Neural crest cell (in vitro differentiated cells): ENCODE measurements at regions not wholly inside any gene's neighbourhood (a gene's known extent, or its start where the extent isn't known, plus 50 kb on each side); places are given as distances from the start of the nearest gene placed in this dataset.

Experiments used
- DNase-seq: peaks from one replicate; pipeline ENCODE4 v3.0.0; 2021; ENCODE audit warnings: low read depth, mixed read lengths, low spot score
- H3K27ac Mint-ChIP-seq: one replicate; pipeline ENCODE4 v1.8.0; 2021; ENCODE audit warnings: mild to moderate bottlenecking, mixed read lengths; ENCODE audit not compliant: unreplicated experiment
- H3K27me3 Mint-ChIP-seq: 2 replicates; pipeline ENCODE4 v1.8.0; 2021; ENCODE audit warnings: low read depth, mild to moderate bottlenecking, mixed read lengths
- H3K36me3 Mint-ChIP-seq: 2 replicates; pipeline ENCODE4 v1.8.0; 2021; ENCODE audit warnings: low read depth, mild to moderate bottlenecking, mixed read lengths
- H3K4me1 Mint-ChIP-seq: 2 replicates; pipeline ENCODE4 v1.8.0; 2021; ENCODE audit warnings: mixed read lengths
- H3K4me3 Mint-ChIP-seq: one replicate; pipeline ENCODE4 v1.8.0; 2021; ENCODE audit warnings: mild to moderate bottlenecking, mixed read lengths
- H3K9me3 Mint-ChIP-seq: 2 replicates; pipeline ENCODE4 v1.8.0; 2021; ENCODE audit warnings: mixed read lengths
- TF ChIP-seq, protein P1 (sequence below): fragments of 200-600 bp; sonication (generic); conservative IDR thresholded peaks from 2 replicates; pipeline ENCODE4 v1.5.0; 2021; ENCODE audit warnings: antibody characterized with exemption, mild to moderate bottlenecking

- Mint-ChIP-seq H3K27ac (no peak overlapping the region), H3K36me3 (no peaks in the 10 kb centered on the region), H3K9me3 (no peaks in the 10 kb centered on the region), H3K27me3 (no peaks in the 10 kb centered on the region), H3K4me3 (no peak overlapping the region), H3K4me1 (no peaks in the 10 kb centered on the region)
- TF ChIP-seq, protein P1, sequence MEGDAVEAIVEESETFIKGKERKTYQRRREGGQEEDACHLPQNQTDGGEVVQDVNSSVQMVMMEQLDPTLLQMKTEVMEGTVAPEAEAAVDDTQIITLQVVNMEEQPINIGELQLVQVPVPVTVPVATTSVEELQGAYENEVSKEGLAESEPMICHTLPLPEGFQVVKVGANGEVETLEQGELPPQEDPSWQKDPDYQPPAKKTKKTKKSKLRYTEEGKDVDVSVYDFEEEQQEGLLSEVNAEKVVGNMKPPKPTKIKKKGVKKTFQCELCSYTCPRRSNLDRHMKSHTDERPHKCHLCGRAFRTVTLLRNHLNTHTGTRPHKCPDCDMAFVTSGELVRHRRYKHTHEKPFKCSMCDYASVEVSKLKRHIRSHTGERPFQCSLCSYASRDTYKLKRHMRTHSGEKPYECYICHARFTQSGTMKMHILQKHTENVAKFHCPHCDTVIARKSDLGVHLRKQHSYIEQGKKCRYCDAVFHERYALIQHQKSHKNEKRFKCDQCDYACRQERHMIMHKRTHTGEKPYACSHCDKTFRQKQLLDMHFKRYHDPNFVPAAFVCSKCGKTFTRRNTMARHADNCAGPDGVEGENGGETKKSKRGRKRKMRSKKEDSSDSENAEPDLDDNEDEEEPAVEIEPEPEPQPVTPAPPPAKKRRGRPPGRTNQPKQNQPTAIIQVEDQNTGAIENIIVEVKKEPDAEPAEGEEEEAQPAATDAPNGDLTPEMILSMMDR: no peak
- DNase-seq: no peak
Measured at GRCh38 chr3:151630035-151630434, 103.7 kb upstream of the AADACL2 start.

DNA sequence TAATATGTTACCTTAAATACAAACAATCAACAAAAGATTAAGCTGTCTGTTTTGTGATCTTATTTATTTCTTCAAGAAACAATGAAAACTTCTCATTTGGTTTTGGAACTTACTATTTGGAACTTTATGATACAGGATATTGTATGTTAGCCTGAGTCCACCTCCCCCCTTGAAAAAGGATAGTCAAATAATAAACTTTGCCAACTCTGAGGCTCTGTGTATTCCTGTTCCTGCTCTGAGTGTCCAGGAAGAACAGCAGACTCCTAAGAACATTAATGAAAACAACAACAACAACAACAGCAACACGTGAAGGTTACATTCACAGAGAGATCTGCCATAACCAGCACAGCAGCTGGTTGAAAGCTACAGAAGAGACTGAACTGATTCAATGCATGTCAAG, 108.1 kb upstream of the AADACL2 start:
- no peaks in the 10 kb centered on the region for H3K27me3 Mint-ChIP-seq
- DNase-seq: no peak
- H3K9me3 Mint-ChIP-seq: no peaks in the 10 kb centered on the region
- H3K27ac Mint-ChIP-seq: no peak overlapping the region
- TF ChIP-seq, protein P1: no peak
- H3K4me1 Mint-ChIP-seq: no peaks in the 10 kb centered on the region
- no peak overlapping the region for H3K4me3 Mint-ChIP-seq
- H3K36me3 Mint-ChIP-seq: no peaks in the 10 kb centered on the region

DNA sequence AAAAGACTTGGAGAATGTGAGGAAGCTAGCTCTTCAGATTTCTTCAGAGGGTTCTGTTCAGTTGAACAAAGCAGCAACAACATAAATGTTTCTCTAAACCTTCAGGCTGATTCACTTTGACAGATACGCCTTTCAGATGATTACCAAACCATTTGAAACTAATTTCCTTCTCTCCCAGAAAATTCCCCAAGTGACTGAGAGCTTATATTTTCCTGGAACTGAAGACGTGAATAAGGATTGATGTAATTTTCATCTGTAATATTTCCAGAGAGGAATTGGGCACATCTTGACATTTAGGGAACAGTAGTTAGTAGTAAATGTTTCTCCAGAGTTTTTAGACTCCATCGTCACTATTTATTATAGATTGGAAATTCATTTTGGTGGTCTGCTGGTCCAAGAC, 108.6 kb upstream of the AADACL2 start:
- no peak for DNase-seq
- TF ChIP-seq, protein P1: no peak
- Mint-ChIP-seq H3K36me3 (no peaks in the 10 kb centered on the region), H3K27me3 (no peaks in the 10 kb centered on the region), H3K9me3 (no peaks in the 10 kb centered on the region), H3K27ac (no peak overlapping the region), H3K4me3 (no peak overlapping the region), H3K4me1 (no peaks in the 10 kb centered on the region)

GRCh38 chr3:151620071-151620470, 113.7 kb upstream of the AADACL2 start:
- Mint-ChIP-seq H3K4me1 (no peaks in the 10 kb centered on the region), H3K27me3 (no peaks in the 10 kb centered on the region), H3K9me3 (no peaks in the 10 kb centered on the region), H3K27ac (no peak overlapping the region), H3K36me3 (no peaks in the 10 kb centered on the region), H3K4me3 (no peak overlapping the region)
- TF ChIP-seq, protein P1: no peak
- no peak for DNase-seq

- H3K4me1 Mint-ChIP-seq: no peaks in the 10 kb centered on the region
- peaks cover 6% of the 10 kb centered on the region for H3K9me3 Mint-ChIP-seq
- no peaks in the 10 kb centered on the region for H3K36me3 Mint-ChIP-seq
- no peaks in the 10 kb centered on the region for H3K27me3 Mint-ChIP-seq
- H3K27ac Mint-ChIP-seq: no peak overlapping the region
- H3K4me3 Mint-ChIP-seq: no peak overlapping the region
- no peak for DNase-seq
- TF ChIP-seq, protein P1: no peak
Measured at GRCh38 chr3:151615464-151615863, 118.3 kb upstream of the AADACL2 start.

GRCh38 chr3:151612115-151612514, 121.6 kb upstream of the AADACL2 start:
- Mint-ChIP-seq H3K27ac (no peak overlapping the region), H3K36me3 (no peaks in the 10 kb centered on the region), H3K4me1 (no peaks in the 10 kb centered on the region), H3K4me3 (no peak overlapping the region), H3K27me3 (no peaks in the 10 kb centered on the region), H3K9me3 (peaks cover 10% of the 10 kb centered on the region)
- DNase-seq: no peak
- TF ChIP-seq, protein P1: no peak
